HG03565 (cell line): ENCODE measurements at regions not wholly inside any gene's neighbourhood (a gene's known extent, or its start where the extent isn't known, plus 50 kb on each side); places are given as distances from the start of the nearest gene placed in this dataset.

Experiments used
- ATAC-seq: cut with Tn5 transposase; IDR thresholded peaks from one replicate; pipeline ENCODE4 v1.9.1; 2021; ENCODE audit warnings: mild to moderate bottlenecking, moderate library complexity; ENCODE audit not compliant: unreplicated experiment

- no peak for ATAC-seq
Observed at GRCh38 chr20:50415516-50416268, 94.5 kb upstream of the PTPN1 start.

GRCh38 chr20:50416269-50417022 lies 93.7 kb upstream of the PTPN1 start:
- ATAC-seq = no peak

GRCh38 chr20:50417023-50417329 lies 93.2 kb upstream of the PTPN1 start:
- no peak for ATAC-seq

- no peak for ATAC-seq
Observed at GRCh38 chr20:50417484-50418235, 92.5 kb upstream of the PTPN1 start.

- ATAC-seq = no peak
Observed at GRCh38 chr20:50418890-50419642, 91.1 kb upstream of the PTPN1 start.

- ATAC-seq = no peak
Observed at GRCh38 chr20:50420380-50420779, 89.8 kb upstream of the PTPN1 start.

- no peak for ATAC-seq
Observed at GRCh38 chr20:50421356-50422340, 88.5 kb upstream of the PTPN1 start.

GRCh38 chr20:50423758-50424157 lies 86.4 kb upstream of the PTPN1 start:
- no peak for ATAC-seq

GRCh38 chr20:50425076-50425475 lies 85.1 kb upstream of the PTPN1 start:
- no peak for ATAC-seq

- no peak for ATAC-seq
Observed at GRCh38 chr20:50426866-50427718, 83.1 kb upstream of the PTPN1 start.

GRCh38 chr20:50427719-50428083 lies 82.5 kb upstream of the PTPN1 start:
- ATAC-seq = no peak

GRCh38 chr20:50428097-50428828 lies 81.9 kb upstream of the PTPN1 start:
- no peak for ATAC-seq

- ATAC-seq = no peak
Observed at GRCh38 chr20:50429412-50429811, 80.8 kb upstream of the PTPN1 start.

GRCh38 chr20:50431066-50431450 lies 79.1 kb upstream of the PTPN1 start:
- no peak for ATAC-seq

- no peak for ATAC-seq
Observed at GRCh38 chr20:50433001-50433761, 77.0 kb upstream of the PTPN1 start.

GRCh38 chr20:50434321-50434652 lies 75.9 kb upstream of the PTPN1 start:
- no peak for ATAC-seq

- no peak for ATAC-seq
Observed at GRCh38 chr20:50434653-50435396, 75.4 kb upstream of the PTPN1 start.
